ENCODE measurements at regions not wholly inside any gene's neighbourhood (a gene's known extent, or its start where the extent isn't known, plus 50 kb on each side); places are given as distances from the start of the nearest gene placed in this dataset.

DNA sequence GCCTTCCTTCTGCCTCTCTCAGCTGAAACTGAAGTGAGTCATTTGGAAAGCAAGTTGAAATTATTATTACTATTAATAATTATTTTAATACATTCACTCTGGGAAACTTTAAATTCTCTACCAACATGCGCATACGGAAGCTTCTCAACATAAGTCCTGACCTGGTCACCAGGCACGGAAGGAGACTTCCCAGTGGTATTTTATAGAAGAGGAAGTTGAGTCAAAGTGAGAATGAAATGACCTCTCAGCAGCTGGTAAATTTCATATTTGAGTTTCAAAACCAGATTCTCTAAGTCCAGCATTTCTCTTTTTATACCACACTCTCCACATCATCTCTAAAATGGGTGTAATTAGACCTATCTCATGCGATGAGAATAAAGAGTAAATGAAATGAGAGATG, 747.4 kb downstream of the VRK1 start:
- Mint-ChIP-seq H3K27ac (no peak overlapping the region), H3K4me1 (ENCODE audit: low read depth) (no peaks in the 10 kb centered on the region), H3K27me3 (ENCODE audit: insufficient read depth) (no peaks in the 10 kb centered on the region), H3K9me3 (peaks cover 55% of the 10 kb centered on the region), H3K4me3 (no peak overlapping the region), H3K36me3 (ENCODE audit: low read depth) (peaks cover 5% of the 10 kb centered on the region; the same call in 1 of the 2 replicates)
- TF ChIP-seq CTCF (IDR thresholded peaks at IDR 0.05): no peak
- DNase-seq: no peak

DNA sequence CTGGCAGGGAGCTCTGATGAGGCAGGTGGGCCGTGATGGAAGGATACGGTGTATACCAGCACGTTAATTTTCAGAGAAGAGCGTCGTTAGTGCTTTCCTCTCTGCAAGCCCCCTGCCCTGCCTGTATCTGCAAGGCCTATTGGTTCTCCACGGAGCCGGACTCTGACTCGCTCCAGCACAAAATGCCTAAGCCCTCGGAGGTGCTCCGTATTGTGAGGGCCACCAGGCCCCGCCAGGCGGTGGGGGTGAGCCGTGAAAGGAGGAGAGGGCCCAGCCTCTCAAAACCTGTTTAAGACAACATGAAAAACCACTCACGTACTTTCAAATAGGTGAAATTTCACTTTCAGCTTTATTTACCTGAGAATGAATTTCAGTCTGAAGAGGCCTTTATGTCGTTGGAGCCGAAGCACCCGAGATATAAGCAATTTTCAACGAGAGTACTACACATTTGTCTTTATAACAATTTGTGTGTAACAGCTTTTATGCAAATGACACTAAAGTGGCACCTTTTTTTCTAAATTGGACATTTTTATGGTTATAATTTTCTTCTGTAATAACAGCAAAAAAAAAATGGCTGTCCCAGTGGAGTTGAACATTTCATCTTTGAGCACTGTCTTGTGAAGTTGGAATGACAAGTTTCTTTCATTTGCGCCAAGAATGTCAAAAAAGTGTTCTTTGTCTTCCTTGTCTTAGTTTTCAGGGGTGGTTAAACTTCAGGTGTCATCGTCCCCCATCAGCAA, 749.5 kb downstream of the VRK1 start:
- Mint-ChIP-seq H3K36me3 (ENCODE audit: low read depth) (no peaks in the 10 kb centered on the region), H3K4me3 (no peak overlapping the region), H3K4me1 (ENCODE audit: low read depth) (no peaks in the 10 kb centered on the region), H3K27ac (no peak overlapping the region), H3K9me3 (peaks cover 50% of the 10 kb centered on the region), H3K27me3 (ENCODE audit: insufficient read depth) (no peaks in the 10 kb centered on the region)
- no peak for TF ChIP-seq CTCF (IDR thresholded peaks at IDR 0.05)
- no peak for DNase-seq

- H3K36me3 Mint-ChIP-seq (ENCODE audit: low read depth): no peaks in the 10 kb centered on the region; the same call in 1 of the 2 replicates
- H3K4me1 Mint-ChIP-seq (ENCODE audit: low read depth): no peaks in the 10 kb centered on the region
- no peak overlapping the region for H3K4me3 Mint-ChIP-seq
- H3K27me3 Mint-ChIP-seq (ENCODE audit: insufficient read depth): no peaks in the 10 kb centered on the region
- H3K27ac Mint-ChIP-seq: no peak overlapping the region
- TF ChIP-seq CTCF (IDR thresholded peaks at IDR 0.05): no peak
- no peak for DNase-seq
- peaks cover 63% of the 10 kb centered on the region for H3K9me3 Mint-ChIP-seq
These were observed 753.3 kb downstream of the VRK1 start for GRCh38 chr14:97550463-97550862.

- H3K4me1 Mint-ChIP-seq (ENCODE audit: low read depth): no peaks in the 10 kb centered on the region
- H3K4me3 Mint-ChIP-seq: no peak overlapping the region
- H3K9me3 Mint-ChIP-seq: peaks cover 58% of the 10 kb centered on the region
- no peaks in the 10 kb centered on the region for H3K27me3 Mint-ChIP-seq (ENCODE audit: insufficient read depth)
- no peak for TF ChIP-seq CTCF (IDR thresholded peaks at IDR 0.05)
- H3K27ac Mint-ChIP-seq: no peak overlapping the region
- DNase-seq: no peak
- H3K36me3 Mint-ChIP-seq (ENCODE audit: low read depth): no peaks in the 10 kb centered on the region; the same call in 1 of the 2 replicates
These were observed 757.4 kb downstream of the VRK1 start for GRCh38 chr14:97554597-97554996.

DNA sequence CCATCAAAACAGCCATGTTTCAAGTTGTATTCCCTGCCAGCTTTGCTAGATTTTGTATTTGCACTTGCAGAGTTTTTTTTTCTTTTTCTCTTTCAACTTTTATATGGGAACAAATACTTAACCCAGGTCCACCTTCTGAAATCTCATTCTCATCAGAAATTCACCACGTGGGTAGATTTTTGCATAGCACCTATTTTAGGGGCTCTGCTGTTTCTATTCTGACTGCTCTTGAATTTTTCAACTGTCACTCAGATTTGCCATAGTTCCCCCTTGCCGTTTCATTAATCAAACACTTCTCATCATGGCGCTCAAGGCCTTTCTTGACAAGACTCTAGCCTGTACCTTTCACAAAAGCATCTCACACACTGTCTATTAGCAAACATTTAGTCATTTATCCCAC, 767.2 kb downstream of the VRK1 start:
- H3K36me3 Mint-ChIP-seq (ENCODE audit: low read depth): no peaks in the 10 kb centered on the region; the same call in 1 of the 2 replicates
- no peaks in the 10 kb centered on the region for H3K27me3 Mint-ChIP-seq (ENCODE audit: insufficient read depth)
- no peaks in the 10 kb centered on the region for H3K4me1 Mint-ChIP-seq (ENCODE audit: low read depth)
- H3K4me3 Mint-ChIP-seq: no peak overlapping the region
- no peak for DNase-seq
- H3K9me3 Mint-ChIP-seq: peaks cover 67% of the 10 kb centered on the region
- no peak overlapping the region for H3K27ac Mint-ChIP-seq
- TF ChIP-seq CTCF (IDR thresholded peaks at IDR 0.05): no peak
